GM21526 (cell line): ENCODE measurements at regions not wholly inside any gene's neighbourhood (a gene's known extent, or its start where the extent isn't known, plus 50 kb on each side); places are given as distances from the start of the nearest gene placed in this dataset.

ENCODE experiments used
- ATAC-seq: cut with Tn5 transposase; IDR thresholded peaks from one replicate; pipeline ENCODE4 v1.9.1; 2021; ENCODE audit warnings: moderate library complexity; ENCODE audit not compliant: unreplicated experiment, low FRiP score

DNA sequence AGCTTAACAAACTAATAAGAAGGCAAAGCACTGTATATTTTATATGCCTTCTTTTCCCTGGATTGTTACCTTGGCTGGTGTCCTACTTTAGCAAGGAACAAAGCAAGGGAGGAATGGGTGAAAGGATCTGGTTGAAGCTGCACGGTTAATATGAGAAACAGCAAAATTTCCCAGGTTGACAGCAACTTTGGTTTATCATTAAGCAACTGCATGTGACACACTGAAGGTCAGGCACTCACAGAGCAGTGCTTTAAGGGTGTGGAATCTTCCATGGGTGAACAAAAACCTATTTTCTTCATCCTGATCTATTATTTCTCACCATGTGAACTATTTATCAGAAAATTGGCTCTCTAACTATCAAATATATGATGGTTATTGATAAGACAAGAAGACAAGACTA lies 109.0 kb upstream of the ATP10B start:
- ATAC-seq = no peak

- no peak for ATAC-seq
These were observed 108.6 kb upstream of the ATP10B start for GRCh38 chr5:160960592-160960991.

GRCh38 chr5:160959804-160960203 lies 107.8 kb upstream of the ATP10B start:
- ATAC-seq = no peak

DNA sequence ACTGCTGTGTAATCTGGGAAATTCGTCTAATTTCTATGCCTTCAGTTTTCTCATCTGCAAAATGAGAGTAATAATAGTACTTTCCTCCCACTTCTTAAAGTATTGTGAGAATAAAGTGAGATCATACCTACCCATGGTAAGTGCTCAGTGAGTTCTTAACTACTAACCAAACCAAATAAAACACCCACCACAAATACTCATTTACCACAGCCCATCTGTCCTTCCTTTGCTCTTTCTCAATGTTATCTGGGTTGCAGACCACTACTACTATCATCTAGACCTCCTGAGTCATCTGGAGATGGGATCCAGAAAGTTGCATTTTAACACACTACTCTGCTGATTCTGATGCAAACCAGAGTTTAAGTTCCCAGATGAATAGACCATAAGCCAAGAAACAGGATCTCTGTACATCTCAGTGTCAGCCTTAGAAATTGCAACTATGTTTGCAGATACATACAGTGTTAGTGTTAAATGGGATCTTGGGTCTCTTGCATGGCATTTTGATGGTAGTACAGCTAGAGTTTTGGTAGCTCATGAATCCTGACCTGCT lies 105.4 kb upstream of the ATP10B start:
- no peak for ATAC-seq

DNA sequence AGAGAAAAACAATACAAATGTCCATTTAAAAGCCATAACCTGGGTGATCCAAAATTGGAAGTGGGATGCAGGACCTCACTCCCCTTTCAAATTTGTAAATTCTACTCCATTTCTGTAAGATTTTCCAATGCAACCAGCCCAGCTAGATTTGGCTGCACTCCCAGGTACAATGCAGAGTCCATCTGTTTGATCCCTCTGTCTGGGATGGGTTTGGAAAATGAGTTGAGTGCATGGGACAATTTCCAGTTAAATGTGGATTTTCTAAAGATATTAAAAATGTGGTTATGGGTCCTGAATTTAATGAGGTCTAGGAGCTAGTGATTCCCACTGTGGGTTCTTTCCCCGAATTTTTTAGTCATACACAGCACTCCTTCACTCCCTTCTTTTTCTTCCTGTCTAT lies 104.0 kb upstream of the ATP10B start:
- ATAC-seq = no peak

DNA sequence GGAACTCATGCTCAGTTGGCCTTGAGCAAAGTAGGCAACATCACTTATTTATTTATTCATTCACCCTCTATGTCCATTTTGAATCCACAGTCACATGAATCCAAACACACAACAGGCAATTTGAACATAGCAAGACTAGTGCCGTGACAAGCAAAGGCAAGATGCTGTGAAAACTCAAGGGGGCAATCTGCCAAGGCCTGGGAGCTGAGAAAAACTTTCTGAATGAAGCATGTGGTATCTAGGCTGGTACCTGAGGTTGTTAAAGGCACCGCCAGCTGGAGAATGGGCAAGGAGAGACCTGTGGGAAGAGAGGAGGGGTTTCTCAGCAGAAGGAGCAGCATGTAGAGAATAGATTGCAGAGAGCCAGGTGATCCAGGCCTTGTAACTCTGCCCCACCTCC lies 98.3 kb upstream of the ATP10B start:
- no peak for ATAC-seq

DNA sequence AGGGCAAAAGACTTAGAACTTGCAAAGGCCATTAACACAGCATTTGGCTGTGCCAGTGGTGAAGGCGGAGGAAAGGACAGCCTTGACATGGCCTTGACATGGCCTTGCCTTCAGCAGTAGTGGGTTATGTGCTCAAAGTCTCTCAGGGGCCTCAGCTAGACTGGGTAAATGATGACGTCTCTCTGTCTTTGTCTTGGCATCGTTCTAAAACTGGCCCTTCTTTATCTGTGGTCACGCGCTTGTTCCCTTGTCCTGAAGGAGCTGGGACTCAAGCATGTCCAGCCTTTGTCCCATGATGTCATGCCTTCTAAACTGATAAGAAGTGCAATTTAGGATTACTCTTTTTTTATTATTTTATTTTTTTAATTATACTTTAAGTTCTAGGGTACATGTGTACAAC lies 88.7 kb upstream of the ATP10B start:
- ATAC-seq = no peak

DNA sequence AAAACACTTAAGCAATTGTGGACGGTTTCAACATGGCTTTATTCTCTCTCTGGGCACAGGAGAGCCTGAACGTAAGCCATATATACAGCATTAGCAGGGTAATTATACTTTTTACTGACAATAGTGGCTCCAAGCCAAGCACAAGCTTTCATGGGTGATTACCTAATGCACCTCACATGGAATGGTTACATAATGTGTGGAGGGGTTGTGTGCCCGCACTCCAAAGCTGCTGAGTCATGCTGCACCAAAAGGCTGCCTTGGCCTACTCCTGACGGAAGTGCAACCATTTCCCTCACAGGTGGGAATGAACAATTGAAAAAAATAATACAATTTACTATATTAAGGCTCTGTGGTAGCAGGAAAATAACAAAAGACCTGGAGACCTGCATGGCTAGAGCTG lies 86.5 kb upstream of the ATP10B start:
- no peak for ATAC-seq

GRCh38 chr5:160937570-160937969 lies 85.6 kb upstream of the ATP10B start:
- ATAC-seq = no peak

GRCh38 chr5:160935776-160936175 lies 83.8 kb upstream of the ATP10B start:
- ATAC-seq = no peak

DNA sequence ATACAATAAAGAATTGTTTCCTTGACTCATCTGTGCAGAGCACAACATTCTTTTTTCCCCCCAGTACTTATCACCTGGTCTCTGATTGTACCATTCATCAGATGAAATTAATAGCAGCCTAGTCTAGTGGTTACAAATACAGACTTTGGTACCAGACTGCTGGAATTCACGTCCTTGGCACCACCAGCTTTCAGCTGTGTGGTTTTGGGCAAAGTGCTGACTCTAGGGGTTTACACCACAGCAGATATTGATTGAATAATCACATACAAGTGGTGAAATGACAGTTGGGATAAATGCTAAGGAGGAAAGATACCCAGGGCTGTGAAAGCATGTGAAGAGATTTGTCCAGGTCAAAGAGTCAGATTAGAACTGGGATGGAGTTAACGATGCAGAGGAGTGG lies 79.3 kb upstream of the ATP10B start:
- no peak for ATAC-seq

- no peak for ATAC-seq
These were observed 78.4 kb upstream of the ATP10B start for GRCh38 chr5:160930406-160930805.

DNA sequence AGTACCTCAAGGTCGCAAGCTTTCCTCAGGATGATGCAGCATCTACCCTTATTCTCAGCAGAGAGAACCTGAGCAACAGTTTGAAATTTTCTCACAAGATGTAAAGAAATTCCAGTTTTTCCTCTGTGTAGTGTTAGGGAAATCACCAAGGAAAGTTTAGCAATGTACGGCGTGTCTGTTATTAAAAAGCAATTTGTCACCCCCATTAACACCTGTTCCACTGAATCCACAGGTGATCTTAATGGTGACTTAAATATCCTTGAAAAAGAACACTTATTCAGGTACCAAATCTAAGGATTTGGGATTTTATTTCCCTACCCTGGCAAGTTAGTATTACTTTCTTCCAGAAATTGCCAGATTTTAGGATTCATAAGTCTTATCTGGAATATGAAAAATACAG lies 77.9 kb upstream of the ATP10B start:
- no peak for ATAC-seq

DNA sequence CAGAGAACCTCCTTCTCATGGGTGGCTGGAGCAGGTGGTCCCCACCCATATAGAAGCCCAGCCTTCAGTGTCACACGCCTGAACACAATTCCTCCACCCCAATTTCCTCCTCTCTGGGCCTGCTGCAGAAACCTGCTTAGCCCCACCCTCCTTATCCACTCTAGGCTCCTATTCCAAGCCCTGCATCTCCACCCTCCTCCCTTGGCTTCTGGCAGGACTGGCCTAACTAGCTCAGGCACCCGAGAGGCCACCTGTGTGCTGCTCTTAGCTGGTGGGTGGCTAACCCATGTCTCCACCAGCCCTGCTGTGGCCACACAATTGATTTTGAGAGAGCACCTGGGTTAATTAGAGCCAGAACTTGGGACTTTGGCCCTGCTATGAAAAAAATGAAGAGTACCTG lies 77.3 kb upstream of the ATP10B start:
- ATAC-seq = no peak

DNA sequence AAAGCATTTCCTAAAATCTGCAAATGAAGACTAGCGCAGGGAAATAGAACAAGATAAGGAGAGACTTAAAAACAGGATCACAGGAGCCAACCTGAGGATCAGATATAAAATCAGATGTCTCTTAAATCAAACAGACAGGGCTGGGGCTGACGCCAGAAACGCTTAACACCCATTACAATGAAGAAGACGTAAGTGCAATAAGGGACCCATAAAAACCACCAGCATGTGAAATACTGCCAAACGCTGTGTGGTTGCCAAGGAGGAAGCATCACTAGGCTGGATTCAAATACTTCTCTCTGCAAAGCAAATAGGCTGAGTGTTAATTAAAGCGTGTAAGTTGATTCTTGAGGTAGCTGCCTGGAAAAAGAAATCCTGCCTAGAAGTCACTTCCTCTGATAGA lies 74.4 kb upstream of the ATP10B start:
- no peak for ATAC-seq

DNA sequence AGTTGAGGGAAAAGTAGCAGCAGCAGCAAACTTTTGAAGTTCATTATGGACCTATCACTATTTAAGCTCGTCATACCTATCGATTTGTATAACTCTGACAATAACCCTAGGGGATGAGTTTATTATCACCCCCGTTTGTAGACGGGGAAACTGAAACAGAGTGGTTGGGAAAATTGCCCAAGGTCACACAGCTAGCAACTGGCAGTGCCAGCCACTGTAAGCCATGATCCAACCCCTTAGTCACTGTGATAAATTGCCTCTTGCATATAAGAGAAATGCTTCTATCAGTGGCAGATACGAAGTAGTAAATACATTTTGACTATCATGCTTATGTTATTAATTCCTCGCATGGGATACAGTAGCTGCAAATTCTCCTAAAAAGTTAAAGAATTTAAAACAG lies 73.3 kb upstream of the ATP10B start:
- no peak for ATAC-seq

GRCh38 chr5:160923936-160924710 lies 72.1 kb upstream of the ATP10B start:
- ATAC-seq = no peak

DNA sequence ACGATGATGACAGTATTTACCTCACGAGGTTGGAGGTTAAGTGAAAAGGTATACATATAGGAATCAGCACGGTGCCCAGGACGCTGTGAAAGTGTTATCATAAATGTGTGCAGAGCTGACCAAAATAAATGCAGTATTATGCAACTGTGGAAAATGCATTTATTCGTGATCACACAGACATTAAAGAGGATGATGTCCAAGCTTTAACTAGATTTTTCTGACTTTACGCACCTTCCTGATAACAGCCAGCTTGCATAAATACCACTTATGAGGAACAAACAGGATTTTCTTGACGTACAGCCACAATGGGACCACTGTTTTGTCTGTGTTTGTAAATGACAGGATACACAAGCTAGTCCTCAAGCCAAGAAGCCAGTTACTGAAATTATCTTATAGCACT lies 71.4 kb upstream of the ATP10B start:
- no peak for ATAC-seq

DNA sequence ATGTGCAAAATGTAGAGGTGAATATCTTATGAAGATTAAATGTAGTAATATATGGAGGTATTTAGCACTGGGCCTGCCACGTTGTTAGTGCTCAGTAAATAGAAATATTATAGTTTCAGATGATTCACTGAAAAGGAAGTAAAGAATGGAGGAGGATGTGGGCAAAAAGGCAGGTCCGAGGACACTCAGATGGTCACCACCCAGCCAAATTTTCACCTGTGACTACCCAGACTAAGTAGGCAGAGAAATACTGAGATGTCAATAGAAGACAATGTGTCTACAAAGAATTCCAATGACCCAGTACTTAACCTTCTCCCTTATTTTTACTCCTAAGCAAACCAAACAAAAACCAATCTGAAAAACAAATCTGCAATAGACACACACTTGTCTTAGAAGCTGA lies 70.3 kb upstream of the ATP10B start:
- no peak for ATAC-seq

- no peak for ATAC-seq
These were observed 69.6 kb upstream of the ATP10B start for GRCh38 chr5:160921423-160922285.

DNA sequence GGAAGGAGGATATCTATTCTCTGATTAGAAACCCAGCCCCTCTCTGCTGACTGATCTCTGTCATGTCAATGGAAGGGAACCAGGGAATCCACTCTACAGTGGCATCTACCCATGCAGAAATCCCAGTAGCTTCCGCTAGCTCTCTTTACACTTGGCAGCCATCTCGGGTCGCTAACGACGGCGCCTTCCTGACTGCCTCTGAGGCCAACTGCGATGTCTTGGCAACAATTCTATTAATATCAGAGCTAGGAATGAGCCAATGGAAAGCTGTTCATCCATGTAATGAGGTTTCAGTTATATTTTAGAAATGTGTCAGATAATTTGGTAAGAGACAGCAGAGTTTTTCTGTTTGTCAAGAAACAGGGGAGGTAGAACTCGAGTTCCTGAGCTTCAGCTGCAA lies 67.6 kb upstream of the ATP10B start:
- no peak for ATAC-seq

DNA sequence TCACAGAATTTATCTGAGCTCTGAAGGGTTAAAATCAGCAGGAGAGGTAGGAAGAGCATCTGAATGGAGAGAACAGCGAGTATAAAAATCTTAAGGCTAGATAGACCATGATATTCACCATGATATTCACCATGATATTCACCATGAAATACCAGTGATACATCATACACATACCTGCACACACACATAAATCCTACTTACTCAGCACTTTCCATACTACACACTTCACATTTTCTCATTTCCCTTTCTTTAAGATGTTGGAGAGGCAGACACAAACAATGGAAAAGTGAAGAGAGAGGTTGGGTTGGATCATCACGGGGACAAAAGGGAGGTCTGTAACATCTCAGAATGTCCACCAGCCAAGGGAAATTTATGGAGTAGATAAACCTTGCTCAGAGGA lies 66.4 kb upstream of the ATP10B start:
- ATAC-seq = no peak
